Posterior cingulate gyrus (tissue), 11 donors: ENCODE measurements at regions not wholly inside any gene's neighbourhood (a gene's known extent, or its start where the extent isn't known, plus 50 kb on each side); places are given as distances from the start of the nearest gene placed in this dataset.
"Not testable (repeated sequence)": the region's sequence is repeated elsewhere in the genome, so short reads cannot be mapped to it uniquely, and the experiment has no call there.

Experiments
- DNase-seq, 10 donors: peaks; one replicate each; pipeline versions ENCODE4 v3.0.0 to v3.0.0-alpha.2; 2020 to 2021; ENCODE audit warnings: mixed read lengths in 3 of 10
- intact Hi-C: fragments of 100-400 bp; cut with DNase I; formaldehyde crosslinking; loops from one replicate; pipeline ENCODE4 v1.15.1; 2023

- intact Hi-C loops: no loop called here
- no peak for DNase-seq
These were observed 119.2 kb downstream of the RASSF10 start for GRCh38 chr11:13128354-13128753.

GRCh38 chr11:13134066-13134465 is 125.0 kb downstream of the RASSF10 start:
- intact Hi-C loops: no loop called here
- DNase-seq: no peak

GRCh38 chr11:13134886-13135285 is 125.8 kb downstream of the RASSF10 start:
- DNase-seq: no peak
- intact Hi-C loops: no loop called here

GRCh38 chr11:13135385-13136271 is 126.5 kb downstream of the RASSF10 start:
- intact Hi-C loops: no loop called here
- DNase-seq: peak in 7 of 10 donors; percentile 17 to 89 (median 56)

- no peak for DNase-seq
- intact Hi-C loops: no loop called here
These were observed 127.1 kb downstream of the RASSF10 start for GRCh38 chr11:13136272-13136596.

GRCh38 chr11:13137844-13138301 is 128.8 kb downstream of the RASSF10 start:
- intact Hi-C loops: no loop called here
- no peak for DNase-seq

- intact Hi-C loops, DNase-seq: not testable (repeated sequence)
These were observed 130.0 kb downstream of the RASSF10 start for GRCh38 chr11:13139085-13139484.

- intact Hi-C loops: no loop called here
- no peak for DNase-seq
These were observed 131.1 kb downstream of the RASSF10 start for GRCh38 chr11:13140028-13140870.

GRCh38 chr11:13140873-13141655 is 131.9 kb downstream of the RASSF10 start:
- peak in 3 of 10 donors; percentile 10 to 79 (median 29) for DNase-seq
- intact Hi-C loops: no loop called here

GRCh38 chr11:13141731-13142709 is 132.9 kb downstream of the RASSF10 start:
- peak in 1 of 10 donors; percentile 49 for DNase-seq
- intact Hi-C loops: no loop called here

GRCh38 chr11:13143486-13144297 is 133.9 kb upstream of the BMAL1 start:
- intact Hi-C loops: no loop called here
- DNase-seq: peak in 1 of 10 donors; percentile 42

GRCh38 chr11:13145461-13145860 is 132.1 kb upstream of the BMAL1 start:
- intact Hi-C loops: no loop called here
- DNase-seq: no peak

GRCh38 chr11:13149991-13150390 is 127.6 kb upstream of the BMAL1 start:
- DNase-seq: no peak

GRCh38 chr11:13150487-13150886 is 127.1 kb upstream of the BMAL1 start:
- DNase-seq: no peak
- intact Hi-C loops: no loop called here

More at GRCh38 chr11:13149991-13150390, 127.6 kb upstream of the BMAL1 start:
- intact Hi-C loops: no loop called here

GRCh38 chr11:13152264-13152663 is 125.3 kb upstream of the BMAL1 start:
- intact Hi-C loops: no loop called here
- no peak for DNase-seq

- peak in 1 of 10 donors; percentile 18 for DNase-seq
- intact Hi-C loops: loop anchor here (1.0 kb wide), 1 partner anchor 189 kb away; no protein-coding TSS in a partner anchor
These were observed 124.7 kb upstream of the BMAL1 start for GRCh38 chr11:13152736-13153541.

GRCh38 chr11:13154374-13154773 is 123.2 kb upstream of the BMAL1 start:
- DNase-seq, intact Hi-C loops: not testable (repeated sequence)

- intact Hi-C loops: no loop called here
- peak in 1 of 10 donors; percentile 81 for DNase-seq
These were observed 117.2 kb upstream of the BMAL1 start for GRCh38 chr11:13160346-13160745.
